HCT116 (cell line): ENCODE measurements at regions not wholly inside any gene's neighbourhood (a gene's known extent, or its start where the extent isn't known, plus 50 kb on each side); places are given as distances from the start of the nearest gene placed in this dataset.

ENCODE experiments used
- ATAC-seq: fragments of 200-7000 bp; cut with Tn5 transposase; 2 replicates; pipeline ENCODE4 v1.9.1; 2020; ENCODE audit warnings: mild to moderate bottlenecking, moderate library complexity
- BruUV-seq: library from RNA; stranded (reverse); fragments of 400-500 nt; replicated peaks from 2 replicates; lab custom pipeline; 2021; lab: Mats Ljungman, UMichigan
- CTCF ChIA-PET: fragments of 300-600 bp; sonication (Branson Sonifier 250); formaldehyde crosslinking; loops from one replicate; lab custom pipeline; 2021; ENCODE audit warnings: antibody characterized with exemption; lab: Charles Lee
- POLR2A ChIA-PET: fragments of 300-600, 350-600 bp; sonication (Branson Sonifier 250); formaldehyde crosslinking; loops from one replicate; lab custom pipeline; 2021; ENCODE audit warnings: antibody characterized with exemption; lab: Charles Lee
- RAD21 ChIA-PET, 2 experiments: fragments of 300-600 bp; sonication (Branson Sonifier 250); formaldehyde crosslinking; loops; one replicate each; lab custom pipeline; 2023; ENCODE audit warnings: low total read pairs in 2 of 2; ENCODE audit not compliant: uncharacterized antibody in 2 of 2, unreplicated experiment in 2 of 2, low non-redundant PET in 1 of 2; lab: Charles Lee
- DNase-seq: peaks from one replicate; pipeline ENCODE4 v3.0.0-alpha.2; 2010; ENCODE audit warnings: low read depth, low spot score
- H2AFZ ChIP-seq: fragments of 200-600 bp; shearing (Covaris generic), sonication (generic); 2 replicates; pipeline ENCODE4 v1.6.1; 2017; ENCODE audit warnings: low read depth, mixed run types, mixed read lengths, antibody characterized with exemption, low read length; ENCODE audit not compliant: poor library complexity, severe bottlenecking
- H3K27ac ChIP-seq: 2 replicates; pipeline ENCODE4 v1.5.1; 2012; ENCODE audit warnings: low read depth, low read length
- H3K27me3 ChIP-seq: fragments of 200-600 bp; sonication (generic); 2 replicates; pipeline ENCODE4 v1.6.1; 2016; ENCODE audit warnings: mixed run types, low read length, mixed read lengths; ENCODE audit not compliant: insufficient read depth
- H3K36me3 ChIP-seq, 2 experiments: fragments of 200-500 bp in 1 of 2; fragments of 200-600 bp in 1 of 2; sonication (Bioruptor generic) in 1 of 2; sonication (generic) in 1 of 2; 2 replicates each; pipeline versions ENCODE4 v1.5.1 to v1.6.1; 2014 to 2016; ENCODE audit warnings: low read length in 2 of 2, inconsistent platforms in 1 of 2, mixed read lengths in 1 of 2, mixed run types in 1 of 2; ENCODE audit not compliant: insufficient read depth in 2 of 2, control insufficient read depth in 1 of 2
- H3K4me1 ChIP-seq, 2 experiments: fragments of 200-600 bp in 1 of 2; sonication (generic) in 1 of 2; 2 replicates each; pipeline versions ENCODE4 v1.5.1 to v1.6.1; 2012 to 2017; ENCODE audit warnings: low read length in 2 of 2, inconsistent platforms in 1 of 2, mild to moderate bottlenecking in 1 of 2, mixed read lengths in 1 of 2, mixed run types in 1 of 2, moderate library complexity in 1 of 2; ENCODE audit not compliant: insufficient read depth in 2 of 2, control insufficient read depth in 1 of 2
- H3K4me2 ChIP-seq: fragments of 200-600 bp; sonication (generic); 2 replicates; pipeline ENCODE4 v1.6.1; 2017; ENCODE audit warnings: mixed run types, low read length, mixed read lengths
- H3K4me3 ChIP-seq, 2 experiments: fragments of 200-600 bp in 1 of 2; sonication (generic) in 1 of 2; replicated peaks in 1 of 2; 2 replicates each; pipeline ENCODE4 v1.5.1; 2011 to 2016; ENCODE audit warnings: low read length in 2 of 2, control low read depth in 1 of 2, low read depth in 1 of 2, mild to moderate bottlenecking in 1 of 2, mixed read lengths in 1 of 2, mixed run types in 1 of 2
- H3K79me2 ChIP-seq: fragments of 200-600 bp; sonication (generic); 2 replicates; pipeline ENCODE4 v1.6.1; 2017; ENCODE audit warnings: mild to moderate bottlenecking, mixed run types, low read length, moderate library complexity, mixed read lengths; ENCODE audit not compliant: insufficient read depth
- H3K9ac ChIP-seq: fragments of 200-600 bp; sonication (generic); 2 replicates; pipeline ENCODE4 v1.6.1; 2016; ENCODE audit warnings: low read length, mixed read lengths
- H3K9me2 ChIP-seq: fragments of 200-600 bp; sonication (generic), shearing (Covaris generic); 2 replicates; pipeline ENCODE4 v1.6.1; 2017; ENCODE audit warnings: mixed run types, mild to moderate bottlenecking, moderate library complexity; ENCODE audit not compliant: insufficient read depth
- H3K9me3 ChIP-seq, 2 experiments: fragments of 200-500 bp in 1 of 2; fragments of 200-600 bp in 1 of 2; sonication (Bioruptor generic) in 1 of 2; sonication (generic) in 1 of 2; 2 replicates each; pipeline ENCODE4 v1.6.1; 2014 to 2017; ENCODE audit warnings: low read length in 2 of 2, mixed read lengths in 2 of 2, inconsistent platforms in 1 of 2, low read depth in 1 of 2, mild to moderate bottlenecking in 1 of 2, mixed run types in 1 of 2, moderate library complexity in 1 of 2; ENCODE audit not compliant: control insufficient read depth in 1 of 2, insufficient read depth in 1 of 2
- H4K20me1 ChIP-seq: fragments of 200-600 bp; sonication (generic), shearing (Covaris generic); 2 replicates; pipeline ENCODE4 v1.6.1; 2017; ENCODE audit warnings: mixed run types, mild to moderate bottlenecking, moderate library complexity; ENCODE audit not compliant: insufficient read depth
- CEBPB ChIP-seq: IDR thresholded peaks from 2 replicates; pipeline ENCODE4 v1.6.1; 2012; ENCODE audit warnings: low read depth
- FOSL1 ChIP-seq: IDR thresholded peaks from 2 replicates; pipeline ENCODE4 v1.6.1; 2012; ENCODE audit warnings: low read depth
- SIN3A ChIP-seq: IDR thresholded peaks from 2 replicates; pipeline ENCODE4 v1.6.1; 2012; ENCODE audit warnings: low read depth
- SRF ChIP-seq: IDR thresholded peaks from 2 replicates; pipeline ENCODE4 v1.6.1; 2012; ENCODE audit warnings: low read depth
- intact Hi-C: fragments of 100-400 bp; cut with micrococcal nuclease; formaldehyde crosslinking; loops from 2 replicates; pipeline ENCODE4 v1.10.0; 2022
- TF ChIP-seq, protein P1 (sequence below), 3 experiments: fragments of 200-600 bp in 1 of 3; sonication (generic) in 1 of 3; IDR thresholded peaks in 2 of 3; conservative IDR thresholded peaks in 1 of 3; 2 replicates each; pipeline ENCODE4 v1.5.1; 2012 to 2017; ENCODE audit warnings: low read depth in 2 of 3, low read length in 2 of 3, antibody characterized with exemption in 1 of 3, borderline replicate concordance in 1 of 3, control low read depth in 1 of 3, mild to moderate bottlenecking in 1 of 3, mixed read lengths in 1 of 3, mixed run types in 1 of 3, moderate library complexity in 1 of 3; ENCODE audit not compliant: insufficient read depth in 1 of 3
- TF ChIP-seq, protein P2 (sequence below): IDR thresholded peaks from 2 replicates; pipeline ENCODE4 v1.6.1; 2011; ENCODE audit warnings: mild to moderate bottlenecking, low read length, moderate library complexity; ENCODE audit not compliant: insufficient replicate concordance; ENCODE audit errors: extremely low read depth

DNA sequence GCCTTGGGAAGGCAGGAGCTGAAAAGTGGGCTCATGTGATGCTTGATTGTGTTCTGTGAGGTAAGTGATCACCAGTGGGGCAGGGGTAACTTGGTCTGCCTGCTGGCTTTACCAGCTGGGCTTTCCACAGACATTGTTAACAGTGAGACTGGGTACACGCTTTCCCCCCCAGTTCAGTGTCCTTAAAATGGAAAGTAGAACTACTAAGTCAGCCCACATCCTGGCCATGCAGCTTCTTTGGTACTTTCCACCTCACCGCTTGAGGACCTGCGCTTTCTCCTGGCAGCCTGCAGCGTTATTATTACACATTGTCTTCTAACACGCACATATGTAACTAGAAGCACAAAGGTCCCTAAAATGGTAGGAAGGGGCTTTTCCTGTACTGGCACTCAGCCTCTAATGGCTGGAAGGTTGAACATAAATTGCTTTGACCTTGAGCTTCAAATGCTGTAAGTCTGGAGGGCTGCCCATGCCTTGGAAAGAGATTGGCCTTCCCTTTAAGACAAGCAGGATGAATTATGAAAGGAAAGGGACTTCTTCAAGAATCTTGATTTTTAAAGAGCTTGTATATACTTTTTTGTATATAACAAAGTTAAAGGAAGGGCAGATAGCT is 216.1 kb upstream of the ROPN1 start (continued):
- TF ChIP-seq, protein P1, sequence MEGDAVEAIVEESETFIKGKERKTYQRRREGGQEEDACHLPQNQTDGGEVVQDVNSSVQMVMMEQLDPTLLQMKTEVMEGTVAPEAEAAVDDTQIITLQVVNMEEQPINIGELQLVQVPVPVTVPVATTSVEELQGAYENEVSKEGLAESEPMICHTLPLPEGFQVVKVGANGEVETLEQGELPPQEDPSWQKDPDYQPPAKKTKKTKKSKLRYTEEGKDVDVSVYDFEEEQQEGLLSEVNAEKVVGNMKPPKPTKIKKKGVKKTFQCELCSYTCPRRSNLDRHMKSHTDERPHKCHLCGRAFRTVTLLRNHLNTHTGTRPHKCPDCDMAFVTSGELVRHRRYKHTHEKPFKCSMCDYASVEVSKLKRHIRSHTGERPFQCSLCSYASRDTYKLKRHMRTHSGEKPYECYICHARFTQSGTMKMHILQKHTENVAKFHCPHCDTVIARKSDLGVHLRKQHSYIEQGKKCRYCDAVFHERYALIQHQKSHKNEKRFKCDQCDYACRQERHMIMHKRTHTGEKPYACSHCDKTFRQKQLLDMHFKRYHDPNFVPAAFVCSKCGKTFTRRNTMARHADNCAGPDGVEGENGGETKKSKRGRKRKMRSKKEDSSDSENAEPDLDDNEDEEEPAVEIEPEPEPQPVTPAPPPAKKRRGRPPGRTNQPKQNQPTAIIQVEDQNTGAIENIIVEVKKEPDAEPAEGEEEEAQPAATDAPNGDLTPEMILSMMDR (IDR thresholded peaks at IDR 0.05 in 2 of 3, conservative IDR thresholded peaks at IDR 0.05 in 1 of 3; ENCODE audit: borderline replicate concordance in 1 of 3, insufficient read depth in 1 of 3, low read depth in 2 of 3, low read length in 2 of 3), result no peak
- no peak for TF ChIP-seq CEBPB
- no peak for TF ChIP-seq FOSL1
- no peak for TF ChIP-seq SIN3A
- TF ChIP-seq, all 23 proteins: peak for 0

DNA sequence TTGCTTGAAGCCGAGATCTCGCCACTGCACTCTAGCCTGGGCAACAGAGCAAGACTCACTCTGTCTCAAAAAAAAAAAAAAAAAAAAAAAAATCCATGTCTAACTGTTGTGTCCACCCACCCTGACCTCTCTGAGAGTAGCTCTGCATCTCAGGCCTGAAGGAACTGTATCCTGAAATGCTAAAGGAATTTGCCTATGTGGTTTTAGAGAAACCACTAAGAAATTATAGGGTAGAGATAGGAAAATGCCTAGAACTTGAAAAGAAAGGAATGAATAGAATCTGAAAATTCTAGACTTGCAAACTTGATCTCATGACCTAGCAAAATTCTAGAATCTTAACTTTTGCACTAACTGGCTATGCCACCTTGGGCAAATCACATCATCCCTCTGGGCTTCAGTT is 217.5 kb upstream of the ROPN1 start:
- Histone ChIP-seq H3K36me3 (no peaks in the 10 kb centered on the region), H2AFZ (no peak overlapping the region), H3K27ac (no peak overlapping the region), H4K20me1 (no peaks in the 10 kb centered on the region), H3K9me3 (no peaks in the 10 kb centered on the region), H3K9me2 (no peaks in the 10 kb centered on the region), H3K4me3 (no peak overlapping the region), H3K4me2 (no peak overlapping the region), H3K79me2 (no peaks in the 10 kb centered on the region), H3K9ac (no peak overlapping the region), H3K27me3 (peaks cover 67% of the 10 kb centered on the region), H3K4me1 (no peaks in the 10 kb centered on the region)
- ChIA-PET RAD21 (no interaction called here), POLR2A (no interaction called here), CTCF (no interaction called here)
- BruUV-seq, result no TSS peak
- DNase-seq, result no peak
- intact Hi-C loops, result no loop called here
- ATAC-seq, result no peak
- TF ChIP-seq SRF (no peak), SIN3A (no peak)
- TF ChIP-seq, protein P2, sequence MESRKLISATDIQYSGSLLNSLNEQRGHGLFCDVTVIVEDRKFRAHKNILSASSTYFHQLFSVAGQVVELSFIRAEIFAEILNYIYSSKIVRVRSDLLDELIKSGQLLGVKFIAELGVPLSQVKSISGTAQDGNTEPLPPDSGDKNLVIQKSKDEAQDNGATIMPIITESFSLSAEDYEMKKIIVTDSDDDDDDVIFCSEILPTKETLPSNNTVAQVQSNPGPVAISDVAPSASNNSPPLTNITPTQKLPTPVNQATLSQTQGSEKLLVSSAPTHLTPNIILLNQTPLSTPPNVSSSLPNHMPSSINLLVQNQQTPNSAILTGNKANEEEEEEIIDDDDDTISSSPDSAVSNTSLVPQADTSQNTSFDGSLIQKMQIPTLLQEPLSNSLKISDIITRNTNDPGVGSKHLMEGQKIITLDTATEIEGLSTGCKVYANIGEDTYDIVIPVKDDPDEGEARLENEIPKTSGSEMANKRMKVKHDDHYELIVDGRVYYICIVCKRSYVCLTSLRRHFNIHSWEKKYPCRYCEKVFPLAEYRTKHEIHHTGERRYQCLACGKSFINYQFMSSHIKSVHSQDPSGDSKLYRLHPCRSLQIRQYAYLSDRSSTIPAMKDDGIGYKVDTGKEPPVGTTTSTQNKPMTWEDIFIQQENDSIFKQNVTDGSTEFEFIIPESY, result no peak
